Right cardiac atrium (tissue), 5 donors: ENCODE measurements at regions not wholly inside any gene's neighbourhood (a gene's known extent, or its start where the extent isn't known, plus 50 kb on each side); places are given as distances from the start of the nearest gene placed in this dataset.
A peak's percentile ranks its signal among the peaks of the same experiment; 100 is the strongest.

ENCODE experiments used
- ATAC-seq, 2 donors: fragments of 200-7000 bp; cut with Tn5 transposase; one replicate each; pipeline versions ENCODE4 v1.8.0 to v1.9.1; 2020; ENCODE audit warnings: moderate library complexity in 2 of 2, mild to moderate bottlenecking in 1 of 2
- DNase-seq, 3 donors: peaks; one replicate each; pipeline ENCODE4 v3.0.0-alpha.2; 2020
- H3K27ac ChIP-seq: one replicate; pipeline ENCODE4 v1.5.1; 2013; ENCODE audit warnings: mild to moderate bottlenecking, low read length, control low read depth, moderate library complexity
- H3K27me3 ChIP-seq: one replicate; pipeline ENCODE4 v1.6.1; 2013; ENCODE audit not compliant: control insufficient read depth, insufficient read depth
- H3K4me1 ChIP-seq: one replicate; pipeline ENCODE4 v1.6.1; 2013; ENCODE audit warnings: low read length; ENCODE audit not compliant: control insufficient read depth, insufficient read depth
- H3K4me3 ChIP-seq: one replicate; pipeline ENCODE4 v1.5.1; 2013; ENCODE audit warnings: low read length, control low read depth
- H3K9me3 ChIP-seq: one replicate; pipeline ENCODE4 v1.6.1; 2013; ENCODE audit warnings: low read length; ENCODE audit not compliant: control insufficient read depth
- whole genome bisulfite sequencing: extraction: QIAGEN DNeasy Blood & Tissue Kit; methylation state at CpG from one replicate; pipeline ENCODE4 v1.1.7; 2013; 5-methylcytosine and 5-hydroxymethylcytosine counted together
- intact Hi-C, 4 donors: fragments of 100-400 bp; cut with DNase I; formaldehyde crosslinking; loops; one replicate each; pipeline versions ENCODE4 v1.11.0 to v1.14.0; 2022 to 2023
- donor health status: healthy with polysubstance abuse.
- donor health status: DM: no; HTN: yes; CAD: no.
- donor health status: DM: no; HTN: no; CAD: no.
- donor health status: DM: no; HTN: yes; CAD: no; lungs with severe emphysema.
- donor health status: DM: yes; HTN: yes; CAD: no.

GRCh38 chr11:127440616-127441015, 440.0 kb upstream of the KIRREL3 start:
- no peak overlapping the region for H3K27ac ChIP-seq
- H3K27me3 ChIP-seq, result no peaks in the 10 kb centered on the region
- H3K4me1 ChIP-seq, result no peaks in the 10 kb centered on the region
- no peak for DNase-seq
- no peak overlapping the region for H3K4me3 ChIP-seq
- WGBS, result 69% methylated on average over 3 of the region's 3 CpGs
- H3K9me3 ChIP-seq, result no peaks in the 10 kb centered on the region
- intact Hi-C loops, result no loop called here
- ATAC-seq, result no peak

GRCh38 chr11:127425281-127425680, 424.7 kb upstream of the KIRREL3 start:
- intact Hi-C loops, result no loop called here
- Histone ChIP-seq H3K4me3 (no peak overlapping the region), H3K27ac (no peak overlapping the region), H3K9me3 (no peaks in the 10 kb centered on the region), H3K4me1 (no peaks in the 10 kb centered on the region), H3K27me3 (no peaks in the 10 kb centered on the region)
- ATAC-seq (no peak), DNase-seq (no peak)
- 68% methylated on average over 3 of the region's 3 CpGs for WGBS

GRCh38 chr11:127424661-127425060, 424.1 kb upstream of the KIRREL3 start:
- H3K4me1 ChIP-seq, result no peaks in the 10 kb centered on the region
- no peaks in the 10 kb centered on the region for H3K27me3 ChIP-seq
- WGBS, result 85% methylated on average over 2 of the region's 2 CpGs
- H3K4me3 ChIP-seq, result no peak overlapping the region
- H3K9me3 ChIP-seq, result no peaks in the 10 kb centered on the region
- intact Hi-C loops, result no loop called here
- ATAC-seq (no peak), DNase-seq (no peak)
- no peak overlapping the region for H3K27ac ChIP-seq

DNA sequence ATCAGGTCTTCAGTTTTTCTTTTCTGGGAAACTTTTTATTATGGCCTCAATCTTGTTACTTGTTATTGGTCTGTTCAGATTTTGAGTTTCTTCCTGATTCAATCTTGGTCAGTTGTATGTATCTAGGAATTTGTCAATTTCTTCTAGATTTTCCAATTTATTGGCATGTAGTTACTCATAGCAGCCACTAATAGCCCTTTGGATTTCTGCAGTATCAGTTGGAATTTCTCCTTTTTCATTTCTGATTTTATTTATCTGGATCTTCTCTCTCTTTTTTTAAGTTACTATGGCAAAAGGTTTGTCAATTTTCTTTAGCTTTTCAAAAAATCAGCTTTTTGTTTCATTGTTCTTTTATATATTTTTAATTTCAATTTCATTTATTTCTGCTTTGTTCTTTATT, 419.6 kb upstream of the KIRREL3 start:
- Histone ChIP-seq H3K27ac (no peak overlapping the region), H3K9me3 (no peaks in the 10 kb centered on the region), H3K27me3 (no peaks in the 10 kb centered on the region), H3K4me1 (no peaks in the 10 kb centered on the region), H3K4me3 (no peak overlapping the region)
- DNase-seq, result no peak
- no peak for ATAC-seq
- intact Hi-C loops, result no loop called here

DNA sequence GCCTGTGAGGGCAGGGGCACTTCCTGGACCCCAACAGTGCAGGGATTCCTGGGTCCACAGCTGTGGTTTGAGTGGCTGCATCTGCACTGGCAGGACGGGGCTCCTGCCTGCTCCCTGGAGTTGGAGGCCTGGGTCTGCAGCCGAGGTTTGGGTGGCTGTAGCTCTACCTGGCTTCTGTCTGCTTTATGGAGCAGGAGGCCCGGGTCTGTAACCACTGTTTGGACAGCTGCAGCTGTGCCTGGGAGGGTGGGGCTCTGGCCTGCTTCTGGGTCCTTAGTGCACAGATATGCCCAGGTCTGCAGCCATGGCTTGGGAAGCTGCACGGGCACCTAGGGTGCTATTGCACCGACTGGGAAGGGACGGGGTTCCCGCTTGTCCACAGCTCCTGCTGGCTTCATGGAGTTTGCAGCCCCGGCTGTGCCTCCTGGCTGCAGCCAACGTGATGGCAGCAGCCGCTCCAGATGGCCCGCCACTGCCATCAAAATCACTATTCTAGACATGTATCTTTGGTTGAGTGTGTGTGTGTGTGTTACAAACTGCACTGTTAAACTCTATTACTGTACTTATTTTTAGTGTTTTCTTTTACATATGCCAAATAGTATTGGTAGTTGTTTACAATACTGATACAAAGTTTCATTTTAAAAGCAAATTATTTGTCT, 412.3 kb upstream of the KIRREL3 start:
- H3K4me1 ChIP-seq, result no peaks in the 10 kb centered on the region
- intact Hi-C loops, result no loop called here
- 78% methylated on average over 11 of the region's 11 CpGs for WGBS
- no peaks in the 10 kb centered on the region for H3K27me3 ChIP-seq
- no peak overlapping the region for H3K4me3 ChIP-seq
- DNase-seq, result peak in 1 of 3 donors; percentile 41
- no peak for ATAC-seq
- H3K27ac ChIP-seq, result no peak overlapping the region
- no peaks in the 10 kb centered on the region for H3K9me3 ChIP-seq

DNA sequence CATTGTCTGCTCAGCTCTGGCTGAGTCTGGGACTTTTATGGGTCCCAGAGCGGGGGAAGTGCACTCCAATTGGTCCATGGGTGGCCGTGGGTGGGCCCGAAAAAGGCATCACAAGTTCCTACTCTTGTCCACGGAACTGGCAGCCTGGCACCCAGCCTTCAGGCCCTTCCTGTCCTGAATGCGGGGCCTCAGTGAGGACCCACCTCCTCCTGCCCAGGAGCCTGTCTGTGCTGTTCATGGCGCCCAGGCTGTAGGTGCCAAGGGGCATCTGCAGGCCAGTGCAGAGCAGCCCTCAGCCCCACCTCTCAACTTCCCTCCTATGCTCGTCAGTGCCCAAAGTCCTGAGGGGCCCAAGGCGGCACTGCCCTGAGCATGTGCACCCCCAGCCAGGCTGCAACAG, 411.7 kb upstream of the KIRREL3 start:
- DNase-seq, result no peak
- no peak overlapping the region for H3K4me3 ChIP-seq
- intact Hi-C loops, result no loop called here

GRCh38 chr11:127411283-127411682, 410.7 kb upstream of the KIRREL3 start:
- no peaks in the 10 kb centered on the region for H3K9me3 ChIP-seq
- no peak overlapping the region for H3K27ac ChIP-seq

More for the DNA sequence above, 411.7 kb upstream of the KIRREL3 start:
- WGBS, result 93% methylated on average over 8 of the region's 8 CpGs
- ATAC-seq, result no peak
- no peaks in the 10 kb centered on the region for H3K4me1 ChIP-seq
- no peaks in the 10 kb centered on the region for H3K27me3 ChIP-seq
- no peak overlapping the region for H3K27ac ChIP-seq
- no peaks in the 10 kb centered on the region for H3K9me3 ChIP-seq

GRCh38 chr11:127395034-127395433, 394.5 kb upstream of the KIRREL3 start:
- intact Hi-C loops, result no loop called here

More at GRCh38 chr11:127411283-127411682, 410.7 kb upstream of the KIRREL3 start:
- ATAC-seq, result no peak
- intact Hi-C loops, result no loop called here
- H3K27me3 ChIP-seq, result no peaks in the 10 kb centered on the region
- H3K4me3 ChIP-seq, result no peak overlapping the region
- DNase-seq, result peak in 1 of 3 donors; percentile 19
- 87% methylated on average over 7 of the region's 7 CpGs for WGBS
- no peaks in the 10 kb centered on the region for H3K4me1 ChIP-seq

GRCh38 chr11:127393460-127393997, 393.0 kb upstream of the KIRREL3 start:
- intact Hi-C loops, result no loop called here
- ATAC-seq (no peak), DNase-seq (no peak)
- Histone ChIP-seq H3K27me3 (no peaks in the 10 kb centered on the region), H3K4me3 (no peak overlapping the region), H3K9me3 (no peaks in the 10 kb centered on the region), H3K27ac (no peak overlapping the region), H3K4me1 (no peaks in the 10 kb centered on the region)
- 61% methylated on average over 4 of the region's 4 CpGs for WGBS

More at GRCh38 chr11:127395034-127395433, 394.5 kb upstream of the KIRREL3 start:
- DNase-seq, result no peak
- Histone ChIP-seq H3K4me1 (no peaks in the 10 kb centered on the region), H3K4me3 (no peak overlapping the region), H3K27me3 (no peaks in the 10 kb centered on the region), H3K9me3 (no peaks in the 10 kb centered on the region), H3K27ac (no peak overlapping the region)
- peak; percentile 51 to 59 for ATAC-seq
- WGBS, result 53% methylated on average over 5 of the region's 5 CpGs

DNA sequence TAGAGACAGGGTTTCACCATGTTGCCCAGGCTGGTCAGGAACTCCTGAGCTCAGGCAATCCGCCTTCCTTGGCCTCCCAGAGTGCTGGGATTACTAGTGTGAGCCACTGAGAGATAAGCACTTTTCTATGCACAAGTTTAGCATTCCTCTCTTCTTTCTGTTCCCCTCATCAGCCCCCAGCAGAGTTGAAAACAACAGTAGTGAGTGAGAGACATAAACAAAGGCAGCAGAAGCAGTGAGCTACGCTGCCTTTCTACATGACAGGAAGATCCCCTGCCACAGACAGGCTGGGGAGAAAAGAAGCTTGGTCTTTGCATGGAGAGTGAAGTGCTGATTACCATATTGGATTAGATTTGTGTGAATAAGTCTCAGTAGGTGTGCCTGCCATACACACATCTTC, 392.0 kb upstream of the KIRREL3 start:
- H3K27me3 ChIP-seq, result no peaks in the 10 kb centered on the region

GRCh38 chr11:127390465-127390864, 389.9 kb upstream of the KIRREL3 start:
- Histone ChIP-seq H3K27ac (no peak overlapping the region), H3K9me3 (no peaks in the 10 kb centered on the region), H3K4me1 (no peaks in the 10 kb centered on the region), H3K4me3 (no peak overlapping the region), H3K27me3 (no peaks in the 10 kb centered on the region)
- DNase-seq, result no peak
- intact Hi-C loops, result no loop called here
- WGBS, result 31% methylated on average over 4 of the region's 4 CpGs
- ATAC-seq, result peak; percentile 78 to 84

More for the DNA sequence above, 392.0 kb upstream of the KIRREL3 start:
- no peaks in the 10 kb centered on the region for H3K9me3 ChIP-seq
- ATAC-seq (no peak), DNase-seq (no peak)
- H3K27ac ChIP-seq, result no peak overlapping the region
- H3K4me3 ChIP-seq, result no peak overlapping the region
- intact Hi-C loops, result no loop called here
- no peaks in the 10 kb centered on the region for H3K4me1 ChIP-seq
- WGBS, result 63% methylated on average over 2 of the region's 2 CpGs

DNA sequence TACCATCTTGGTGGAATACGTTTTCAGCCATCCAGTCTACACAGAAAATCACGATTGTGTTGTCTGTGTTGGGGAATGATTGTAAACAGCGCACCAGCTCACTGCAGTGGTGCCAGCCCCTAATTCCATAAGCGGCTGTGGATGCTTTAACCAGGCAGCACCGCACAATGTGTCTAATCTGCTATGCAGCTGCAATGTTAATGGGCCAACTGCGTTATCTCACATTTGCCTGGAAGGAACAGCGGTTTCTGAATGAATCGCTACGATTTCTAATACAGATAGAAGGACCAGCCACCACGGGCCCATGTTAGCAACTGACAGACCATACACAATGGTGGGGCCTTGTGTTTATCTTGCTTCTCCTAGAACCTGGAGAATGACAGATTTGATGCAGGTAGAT, 384.5 kb upstream of the KIRREL3 start:
- Histone ChIP-seq H3K27ac (no peak overlapping the region), H3K4me1 (no peaks in the 10 kb centered on the region), H3K27me3 (no peaks in the 10 kb centered on the region), H3K4me3 (no peak overlapping the region), H3K9me3 (no peaks in the 10 kb centered on the region)
- ATAC-seq (no peak), DNase-seq (no peak)
- intact Hi-C loops, result no loop called here
- 80% methylated on average over 10 of the region's 10 CpGs for WGBS
